GM19395 (cell line): ENCODE measurements at regions not wholly inside any gene's neighbourhood (a gene's known extent, or its start where the extent isn't known, plus 50 kb on each side); places are given as distances from the start of the nearest gene placed in this dataset.

Source experiments
- ATAC-seq: cut with Tn5 transposase; IDR thresholded peaks from one replicate; pipeline ENCODE4 v1.9.1; 2021; ENCODE audit warnings: mild to moderate bottlenecking, moderate library complexity; ENCODE audit not compliant: unreplicated experiment

- ATAC-seq = no peak
These were observed 396.2 kb upstream of the IRX4 start for GRCh38 chr5:2278825-2279456.

- no peak for ATAC-seq
These were observed 395.2 kb upstream of the IRX4 start for GRCh38 chr5:2277886-2278285.

DNA sequence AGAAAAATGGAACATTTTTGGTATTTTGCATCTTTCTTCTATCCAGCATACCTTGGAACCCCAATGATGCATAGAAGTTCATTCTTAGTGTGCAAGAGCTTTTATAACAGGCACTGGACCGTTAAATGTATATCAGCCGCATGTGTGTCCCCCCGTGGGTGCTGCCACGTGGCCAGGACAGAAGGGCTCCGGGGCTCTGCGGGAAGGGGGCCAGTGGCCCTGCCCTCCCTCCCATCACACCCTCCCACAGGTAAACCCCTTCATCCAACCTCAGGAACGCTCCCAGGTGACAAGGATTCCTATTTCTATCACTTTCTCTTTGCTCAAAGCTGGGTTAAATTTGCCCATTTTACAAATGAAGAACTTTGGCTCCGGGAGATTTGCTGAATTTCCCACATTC lies 393.4 kb upstream of the IRX4 start:
- no peak for ATAC-seq

DNA sequence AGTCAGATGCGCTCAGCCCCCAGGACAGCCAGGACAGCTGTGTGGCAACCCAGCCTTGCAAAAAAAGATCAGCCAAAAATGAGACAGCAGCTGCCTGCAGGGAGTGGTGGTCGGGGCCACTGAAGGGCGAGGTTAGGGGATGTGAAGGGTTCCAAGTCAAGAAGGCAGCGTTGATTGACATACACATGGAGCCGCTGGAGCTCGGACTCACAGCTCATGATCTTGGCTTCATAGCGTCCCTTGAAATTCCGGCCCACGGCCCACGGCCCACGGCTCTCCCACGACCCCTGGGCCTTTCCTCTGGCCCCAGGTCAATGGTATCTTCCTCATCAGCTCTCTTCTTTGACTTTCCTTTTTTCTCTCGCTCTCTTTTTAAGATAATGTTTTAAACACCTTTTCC lies 390.0 kb upstream of the IRX4 start:
- ATAC-seq = no peak

- ATAC-seq = no peak
These were observed 389.3 kb upstream of the IRX4 start for GRCh38 chr5:2272039-2272438.

- ATAC-seq = no peak
These were observed 388.6 kb upstream of the IRX4 start for GRCh38 chr5:2271316-2271715.

DNA sequence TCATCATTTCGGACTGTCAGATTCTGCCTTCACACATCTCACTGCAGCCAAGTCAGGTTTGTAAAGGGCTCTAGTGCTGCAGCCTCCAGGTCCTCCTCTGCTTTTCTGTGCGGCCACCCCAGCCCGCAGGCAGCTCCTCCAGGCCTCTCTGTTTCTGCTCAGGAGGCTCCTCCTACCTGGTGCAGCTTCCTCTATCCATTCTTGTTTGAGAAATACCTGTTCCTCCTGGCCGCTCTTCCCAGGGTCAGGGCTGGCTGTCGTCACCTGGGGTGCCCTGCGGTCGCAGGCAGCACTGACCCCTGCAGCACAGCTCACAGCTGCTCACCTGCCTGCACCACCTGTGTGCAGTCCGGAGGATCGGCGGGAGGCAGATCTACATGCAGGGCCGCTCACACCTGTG lies 387.7 kb upstream of the IRX4 start:
- ATAC-seq = no peak

DNA sequence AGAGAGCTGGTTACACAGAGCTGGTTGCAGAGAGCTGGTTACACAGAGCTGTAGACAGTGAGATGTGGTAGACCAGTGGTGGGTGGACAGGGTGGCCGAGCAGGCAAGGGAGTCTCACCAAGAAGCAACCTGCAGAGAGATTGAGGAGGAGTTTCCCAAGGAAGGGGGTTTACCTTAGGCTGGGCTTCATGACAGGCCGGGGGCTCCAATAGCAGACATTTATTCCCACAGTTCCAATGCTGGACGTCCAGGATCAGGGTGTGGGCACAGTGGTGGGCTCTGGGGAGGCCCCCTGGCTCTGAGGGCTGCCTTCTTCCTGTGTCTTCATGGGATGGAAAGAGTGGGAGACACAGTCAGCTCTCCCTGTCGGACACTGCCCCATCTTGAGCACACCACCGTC lies 386.9 kb upstream of the IRX4 start:
- no peak for ATAC-seq

GRCh38 chr5:2267991-2268390 lies 385.3 kb upstream of the IRX4 start:
- no peak for ATAC-seq

- no peak for ATAC-seq
These were observed 384.0 kb upstream of the IRX4 start for GRCh38 chr5:2266641-2267240.

DNA sequence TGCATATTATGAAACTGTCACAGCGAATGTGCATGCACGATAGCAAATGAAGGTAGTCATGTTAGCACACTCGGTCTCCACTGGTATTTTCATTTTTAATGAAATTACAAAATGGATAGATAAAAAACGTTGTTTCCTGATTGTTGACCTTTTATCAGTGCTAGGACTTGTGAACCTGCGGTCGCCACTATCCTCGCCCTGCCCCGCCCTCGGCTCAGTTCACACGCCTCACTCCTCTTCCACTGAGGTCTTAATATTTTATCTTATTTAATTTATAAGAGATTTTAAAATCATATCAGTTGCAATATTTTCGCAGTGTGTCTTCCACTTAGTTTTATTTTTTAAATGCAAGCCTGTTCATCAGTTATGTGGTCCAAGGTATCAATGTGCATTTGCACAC lies 382.6 kb upstream of the IRX4 start:
- ATAC-seq = no peak

- ATAC-seq = no peak
These were observed 381.0 kb upstream of the IRX4 start for GRCh38 chr5:2263763-2264162.

GRCh38 chr5:2262620-2263019 lies 379.9 kb upstream of the IRX4 start:
- no peak for ATAC-seq

DNA sequence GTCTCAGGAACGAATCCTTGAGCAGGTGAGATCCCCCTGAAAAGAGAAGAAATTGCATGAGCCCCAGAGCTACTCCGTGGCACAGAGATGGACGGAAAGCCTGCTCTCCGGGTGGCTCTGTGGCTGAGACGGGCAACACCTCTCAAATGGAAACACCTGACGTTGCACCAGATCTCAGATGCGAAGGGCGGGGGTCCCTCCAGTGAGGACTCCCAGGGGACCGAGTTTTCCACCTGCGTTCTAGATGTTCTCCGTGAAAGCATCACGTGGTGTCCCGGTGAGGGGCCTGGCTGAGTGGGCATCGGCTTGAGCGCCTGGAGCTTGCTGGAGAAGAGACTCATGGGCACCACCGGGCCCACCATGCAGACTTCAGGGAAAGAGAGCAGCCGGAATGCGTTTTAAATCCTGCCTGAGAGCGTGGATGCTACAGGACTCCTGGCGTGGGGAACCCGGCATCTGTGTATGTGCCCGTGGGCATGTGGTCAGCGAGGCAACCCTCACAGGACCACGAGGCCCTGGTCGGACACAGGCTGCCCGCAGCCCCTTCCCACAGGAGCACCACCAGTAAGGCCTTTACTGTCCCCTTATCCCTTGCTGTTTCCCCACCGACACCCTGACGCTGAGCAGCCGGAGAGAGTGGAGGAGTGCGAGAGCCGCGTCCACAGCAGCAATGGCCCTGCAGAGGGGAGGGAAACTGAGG lies 378.4 kb upstream of the IRX4 start:
- no peak for ATAC-seq

GRCh38 chr5:2260211-2261003 lies 377.7 kb upstream of the IRX4 start:
- ATAC-seq = no peak

GRCh38 chr5:2259494-2260107 lies 376.9 kb upstream of the IRX4 start:
- ATAC-seq = no peak

DNA sequence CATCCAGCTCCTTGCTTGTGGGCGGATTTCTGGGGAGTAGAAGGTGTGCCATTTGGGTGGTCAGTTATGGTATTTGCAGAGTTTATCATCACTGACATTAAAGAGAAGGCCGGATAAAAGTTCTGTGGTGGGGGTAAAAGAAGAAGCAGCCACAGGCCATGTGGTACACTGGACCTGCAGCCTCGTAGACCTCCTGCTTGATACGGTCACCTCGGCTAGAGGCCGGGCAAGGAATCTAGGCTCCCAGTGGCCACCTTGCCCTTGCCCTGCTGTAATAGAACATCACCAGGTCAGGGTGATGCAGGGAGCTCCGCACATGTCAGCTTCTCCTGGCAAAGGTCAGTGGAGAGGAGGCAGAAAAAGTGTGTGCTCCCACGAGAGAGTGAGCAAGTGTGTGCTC lies 376.1 kb upstream of the IRX4 start:
- no peak for ATAC-seq

- ATAC-seq = no peak
These were observed 374.9 kb upstream of the IRX4 start for GRCh38 chr5:2257326-2258244.

DNA sequence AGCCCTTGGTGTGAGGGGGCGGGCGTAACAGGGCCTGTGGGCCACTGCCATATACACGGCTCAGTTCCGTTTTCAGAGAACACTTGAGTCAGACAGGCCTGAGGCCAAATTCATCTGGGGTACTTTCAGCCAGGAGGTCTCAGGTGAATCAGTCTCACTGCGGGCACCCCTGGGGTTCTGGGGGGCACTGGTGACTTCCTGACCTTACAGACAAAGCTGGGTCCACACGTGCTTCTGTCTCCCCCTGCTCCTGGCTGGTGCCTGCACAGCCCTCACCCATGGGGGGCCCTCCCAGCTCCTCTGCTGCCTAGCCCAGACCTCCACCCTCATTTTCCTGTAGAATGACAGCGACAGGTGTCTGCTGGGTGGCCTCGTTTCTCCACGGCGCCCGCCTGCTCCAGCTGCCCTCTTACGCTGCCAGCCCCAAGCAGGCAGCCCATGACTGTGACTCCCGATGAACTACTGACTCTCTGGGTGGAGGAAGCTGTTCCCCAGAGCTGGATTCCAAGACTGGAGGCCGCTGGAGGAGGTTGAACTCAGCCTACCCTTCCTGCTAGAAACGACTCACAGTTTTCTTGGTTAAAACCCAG lies 374.1 kb upstream of the IRX4 start:
- no peak for ATAC-seq
